HEK293 (cell line): ENCODE measurements at regions not wholly inside any gene's neighbourhood (a gene's known extent, or its start where the extent isn't known, plus 50 kb on each side); places are given as distances from the start of the nearest gene placed in this dataset.

Source experiments
- CTCF ChIA-PET: fragments of 350-600 bp; formaldehyde crosslinking; extraction: SDS; loops from one replicate; lab custom pipeline; 2021; ENCODE audit warnings: antibody characterized with exemption; lab: Yijun Ruan, JAX
- POLR2A ChIA-PET: fragments of 300-600 bp; formaldehyde crosslinking; extraction: SDS; loops from one replicate; lab custom pipeline; 2020; ENCODE audit warnings: antibody characterized with exemption, inconsistent platforms; lab: Yijun Ruan, JAX
- H3K27ac ChIP-seq: fragments of 200-500 bp; sonication (Bioruptor generic); 2 replicates; pipeline ENCODE4 v1.5.1; 2014; ENCODE audit warnings: low read depth, low read length, control low read depth, inconsistent platforms; ENCODE audit errors: extremely low read depth
- H3K36me3 ChIP-seq, 2 experiments: fragments of 200-500 bp in 1 of 2; sonication (Bioruptor generic) in 1 of 2; 1 replicate in 1 of 2; 2 replicates in 1 of 2; pipeline ENCODE4 v1.5.1; 2014 to 2017; ENCODE audit warnings: inconsistent platforms in 2 of 2, low read length in 2 of 2; ENCODE audit not compliant: control insufficient read depth in 2 of 2, insufficient read depth in 1 of 2
- H3K4me1 ChIP-seq: fragments of 200-500 bp; sonication (Bioruptor generic); 2 replicates; pipeline ENCODE4 v1.5.1; 2014; ENCODE audit warnings: mild to moderate bottlenecking, low read length, inconsistent platforms; ENCODE audit not compliant: control insufficient read depth, insufficient read depth
- H3K4me3 ChIP-seq: 2 replicates; pipeline ENCODE4 v1.5.1; 2011; ENCODE audit warnings: low read depth, mild to moderate bottlenecking, control low read depth, low read length, moderate library complexity
- H3K9me3 ChIP-seq: fragments of 200-500 bp; sonication (Bioruptor generic); 2 replicates; pipeline ENCODE4 v1.5.1; 2014; ENCODE audit warnings: low read depth, low read length, inconsistent platforms; ENCODE audit not compliant: control insufficient read depth, insufficient read depth
- BCL11B ChIP-seq: fragments of 450-650 bp; formaldehyde crosslinking; IDR thresholded peaks from 2 replicates; pipeline ENCODE4 v1.5.1; 2016; ENCODE audit warnings: low read depth, missing biosample characterization, missing genetic modification characterization
- EGR2 ChIP-seq: fragments of 450-650 bp; formaldehyde crosslinking; IDR thresholded peaks from 2 replicates; pipeline ENCODE4 v1.5.1; 2016; ENCODE audit warnings: low read depth, missing biosample characterization, missing genetic modification characterization
- FEZF1 ChIP-seq: fragments of 450-650 bp; formaldehyde crosslinking; IDR thresholded peaks from 2 replicates; pipeline ENCODE4 v1.5.1; 2016; ENCODE audit warnings: missing biosample characterization, missing genetic modification characterization
- HOXD13 ChIP-seq: sonication (generic); formaldehyde crosslinking; IDR thresholded peaks from 2 replicates; pipeline ENCODE4 v1.8.0; 2022; ENCODE audit warnings: missing genetic modification reagents, borderline replicate concordance
- YY1 ChIP-seq: fragments of 450-650 bp; formaldehyde crosslinking; IDR thresholded peaks from 2 replicates; pipeline ENCODE4 v1.5.1; 2018; ENCODE audit warnings: missing biosample characterization, missing genetic modification characterization
- ZBTB26 ChIP-seq: fragments of 450-650 bp; formaldehyde crosslinking; optimal IDR thresholded peaks from 2 replicates; pipeline ENCODE3; 2016; ENCODE audit warnings: missing biosample characterization, mild to moderate bottlenecking, missing genetic modification characterization
- ZNF274 ChIP-seq, 2 experiments: fragments of 200-500 bp in 1 of 2; fragments of 450-650 bp in 1 of 2; sonication (Bioruptor generic) in 1 of 2; formaldehyde crosslinking in 1 of 2; IDR thresholded peaks; 2 replicates each; pipeline versions ENCODE4 v1.5.1 to v1.6.1; 2014 to 2016; ENCODE audit warnings: borderline replicate concordance in 1 of 2, inconsistent platforms in 1 of 2, low read length in 1 of 2, missing biosample characterization in 1 of 2, missing genetic modification characterization in 1 of 2
- ZNF280D ChIP-seq: fragments of 450-650 bp; formaldehyde crosslinking; IDR thresholded peaks from 2 replicates; pipeline ENCODE4 v1.5.1; 2016; ENCODE audit warnings: missing biosample characterization, missing genetic modification characterization
- ZNF362 ChIP-seq: fragments of 450-650 bp; formaldehyde crosslinking; IDR thresholded peaks from 2 replicates; pipeline ENCODE4 v1.5.1; 2016; ENCODE audit warnings: missing biosample characterization, missing genetic modification characterization
- ZNF585B ChIP-seq: fragments of 450-650 bp; formaldehyde crosslinking; IDR thresholded peaks from 2 replicates; pipeline ENCODE4 v1.5.1; 2016; ENCODE audit warnings: missing biosample characterization, missing genetic modification characterization
- ZNF768 ChIP-seq: fragments of 450-650 bp; formaldehyde crosslinking; IDR thresholded peaks from 2 replicates; pipeline ENCODE4 v1.5.1; 2018; ENCODE audit warnings: missing biosample characterization, mild to moderate bottlenecking, missing genetic modification characterization
- ZNF776 ChIP-seq: fragments of 450-650 bp; formaldehyde crosslinking; IDR thresholded peaks from 2 replicates; pipeline ENCODE4 v1.5.0; 2017; ENCODE audit warnings: missing biosample characterization, missing genetic modification characterization, borderline replicate concordance
- TF ChIP-seq, protein P1 (sequence below): fragments of 450-650 bp; formaldehyde crosslinking; IDR thresholded peaks from 2 replicates; pipeline ENCODE4 v1.5.1; 2016; ENCODE audit warnings: missing biosample characterization, missing genetic modification characterization
- TF ChIP-seq, protein P2 (sequence below): fragments of 450-650 bp; formaldehyde crosslinking; IDR thresholded peaks from 2 replicates; pipeline ENCODE4 v1.5.1; 2016; ENCODE audit warnings: missing biosample characterization, missing genetic modification characterization

GRCh38 chr4:23041501-23041900 is 348.8 kb downstream of the GBA3 start:
- no peak for TF ChIP-seq HOXD13
- TF ChIP-seq BCL11B (tag by site-specific recombination): no peak
- TF ChIP-seq ZNF776 (tag by site-specific recombination): no peak
- TF ChIP-seq, protein P1, sequence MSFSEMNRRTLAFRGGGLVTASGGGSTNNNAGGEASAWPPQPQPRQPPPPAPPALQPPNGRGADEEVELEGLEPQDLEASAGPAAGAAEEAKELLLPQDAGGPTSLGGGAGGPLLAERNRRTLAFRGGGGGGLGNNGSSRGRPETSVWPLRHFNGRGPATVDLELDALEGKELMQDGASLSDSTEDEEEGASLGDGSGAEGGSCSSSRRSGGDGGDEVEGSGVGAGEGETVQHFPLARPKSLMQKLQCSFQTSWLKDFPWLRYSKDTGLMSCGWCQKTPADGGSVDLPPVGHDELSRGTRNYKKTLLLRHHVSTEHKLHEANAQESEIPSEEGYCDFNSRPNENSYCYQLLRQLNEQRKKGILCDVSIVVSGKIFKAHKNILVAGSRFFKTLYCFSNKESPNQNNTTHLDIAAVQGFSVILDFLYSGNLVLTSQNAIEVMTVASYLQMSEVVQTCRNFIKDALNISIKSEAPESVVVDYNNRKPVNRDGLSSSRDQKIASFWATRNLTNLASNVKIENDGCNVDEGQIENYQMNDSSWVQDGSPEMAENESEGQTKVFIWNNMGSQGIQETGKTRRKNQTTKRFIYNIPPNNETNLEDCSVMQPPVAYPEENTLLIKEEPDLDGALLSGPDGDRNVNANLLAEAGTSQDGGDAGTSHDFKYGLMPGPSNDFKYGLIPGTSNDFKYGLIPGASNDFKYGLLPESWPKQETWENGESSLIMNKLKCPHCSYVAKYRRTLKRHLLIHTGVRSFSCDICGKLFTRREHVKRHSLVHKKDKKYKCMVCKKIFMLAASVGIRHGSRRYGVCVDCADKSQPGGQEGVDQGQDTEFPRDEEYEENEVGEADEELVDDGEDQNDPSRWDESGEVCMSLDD (tag by site-specific recombination): no peak
- no peak for TF ChIP-seq ZNF362 (tag by site-specific recombination)
- no peak for TF ChIP-seq ZNF768 (tag by site-specific recombination)
- TF ChIP-seq YY1 (tag by site-specific recombination): no peak
- TF ChIP-seq, protein P2, sequence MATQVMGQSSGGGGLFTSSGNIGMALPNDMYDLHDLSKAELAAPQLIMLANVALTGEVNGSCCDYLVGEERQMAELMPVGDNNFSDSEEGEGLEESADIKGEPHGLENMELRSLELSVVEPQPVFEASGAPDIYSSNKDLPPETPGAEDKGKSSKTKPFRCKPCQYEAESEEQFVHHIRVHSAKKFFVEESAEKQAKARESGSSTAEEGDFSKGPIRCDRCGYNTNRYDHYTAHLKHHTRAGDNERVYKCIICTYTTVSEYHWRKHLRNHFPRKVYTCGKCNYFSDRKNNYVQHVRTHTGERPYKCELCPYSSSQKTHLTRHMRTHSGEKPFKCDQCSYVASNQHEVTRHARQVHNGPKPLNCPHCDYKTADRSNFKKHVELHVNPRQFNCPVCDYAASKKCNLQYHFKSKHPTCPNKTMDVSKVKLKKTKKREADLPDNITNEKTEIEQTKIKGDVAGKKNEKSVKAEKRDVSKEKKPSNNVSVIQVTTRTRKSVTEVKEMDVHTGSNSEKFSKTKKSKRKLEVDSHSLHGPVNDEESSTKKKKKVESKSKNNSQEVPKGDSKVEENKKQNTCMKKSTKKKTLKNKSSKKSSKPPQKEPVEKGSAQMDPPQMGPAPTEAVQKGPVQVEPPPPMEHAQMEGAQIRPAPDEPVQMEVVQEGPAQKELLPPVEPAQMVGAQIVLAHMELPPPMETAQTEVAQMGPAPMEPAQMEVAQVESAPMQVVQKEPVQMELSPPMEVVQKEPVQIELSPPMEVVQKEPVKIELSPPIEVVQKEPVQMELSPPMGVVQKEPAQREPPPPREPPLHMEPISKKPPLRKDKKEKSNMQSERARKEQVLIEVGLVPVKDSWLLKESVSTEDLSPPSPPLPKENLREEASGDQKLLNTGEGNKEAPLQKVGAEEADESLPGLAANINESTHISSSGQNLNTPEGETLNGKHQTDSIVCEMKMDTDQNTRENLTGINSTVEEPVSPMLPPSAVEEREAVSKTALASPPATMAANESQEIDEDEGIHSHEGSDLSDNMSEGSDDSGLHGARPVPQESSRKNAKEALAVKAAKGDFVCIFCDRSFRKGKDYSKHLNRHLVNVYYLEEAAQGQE (tag by site-specific recombination): no peak
- no peak for TF ChIP-seq ZNF280D (tag by site-specific recombination)
- no peak for TF ChIP-seq ZNF585B (tag by site-specific recombination)
- no peak for TF ChIP-seq FEZF1 (tag by site-specific recombination)
- no peak for TF ChIP-seq ZNF274 (IDR thresholded peaks at IDR 0.05; ENCODE audit: low read length)
- TF ChIP-seq ZNF274 (tag by site-specific recombination; IDR thresholded peaks at IDR 0.05; ENCODE audit: borderline replicate concordance): no peak
- no peak for TF ChIP-seq ZBTB26
- no peak for TF ChIP-seq EGR2 (tag by site-specific recombination)
- Histone ChIP-seq H3K4me3 (no peak overlapping the region), H3K9me3 (no peaks in the 10 kb centered on the region), H3K27ac (no peak overlapping the region), H3K4me1 (no peaks in the 10 kb centered on the region), H3K36me3 (no peaks in the 10 kb centered on the region)
- ChIA-PET POLR2A (interaction anchor here (0.6 kb wide), 1 partner anchor 1374 kb away, joined by 3 read pairs; no protein-coding TSS in a partner anchor), CTCF (no interaction called here)
